ENCODE measurements at regions not wholly inside any gene's neighbourhood (a gene's known extent, or its start where the extent isn't known, plus 50 kb on each side); places are given as distances from the start of the nearest gene placed in this dataset.

GRCh38 chr4:186775902-186776301, 52.2 kb upstream of the FAT1 start:
- no peak overlapping the region for H3K27ac ChIP-seq (ENCODE audit: low read depth in 1 of 2, low read length in 1 of 2)
- H3K4me1 ChIP-seq (ENCODE audit: control insufficient read depth in 2 of 2, insufficient read depth in 2 of 2, low read length in 2 of 2), result no peaks in the 10 kb centered on the region
- 83% methylated on average over 2 of the region's 2 CpGs for WGBS
- DNase-seq (ENCODE audit: low read depth in 6 of 9, low spot score in 9 of 9), result no peak
- no peak overlapping the region for H3K4me3 ChIP-seq (ENCODE audit: low read length in 2 of 2)
- no peaks in the 10 kb centered on the region for H3K9me3 ChIP-seq (ENCODE audit: control insufficient read depth in 2 of 2, insufficient read depth in 1 of 2, low read length in 1 of 2)
- no peaks in the 10 kb centered on the region for H3K36me3 ChIP-seq (ENCODE audit: control insufficient read depth in 2 of 2, insufficient read depth in 2 of 2, low read length in 1 of 2)
- no peaks in the 10 kb centered on the region for H3K27me3 ChIP-seq (ENCODE audit: control insufficient read depth in 2 of 2, insufficient read depth in 1 of 2, low read length in 1 of 2)

GRCh38 chr4:186778134-186778533, 54.5 kb upstream of the FAT1 start:
- DNase-seq (ENCODE audit: low read depth in 6 of 9, low spot score in 9 of 9), result no peak
- 92% methylated on average over 7 of the region's 7 CpGs for WGBS
- no peaks in the 10 kb centered on the region for H3K27me3 ChIP-seq (ENCODE audit: control insufficient read depth in 2 of 2, insufficient read depth in 1 of 2, low read length in 1 of 2)
- H3K9me3 ChIP-seq (ENCODE audit: control insufficient read depth in 2 of 2, insufficient read depth in 1 of 2, low read length in 1 of 2), result no peaks in the 10 kb centered on the region
- H3K4me1 ChIP-seq (ENCODE audit: control insufficient read depth in 2 of 2, insufficient read depth in 2 of 2, low read length in 2 of 2), result no peaks in the 10 kb centered on the region
- no peak overlapping the region for H3K27ac ChIP-seq (ENCODE audit: low read depth in 1 of 2, low read length in 1 of 2)
- H3K36me3 ChIP-seq (ENCODE audit: control insufficient read depth in 2 of 2, insufficient read depth in 2 of 2, low read length in 1 of 2), result no peaks in the 10 kb centered on the region
- H3K4me3 ChIP-seq (ENCODE audit: low read length in 2 of 2), result no peak overlapping the region

GRCh38 chr4:186780291-186781031, 56.8 kb upstream of the FAT1 start:
- DNase-seq (ENCODE audit: low read depth in 6 of 9, low spot score in 9 of 9), result no peak
- Histone ChIP-seq H3K4me3 (ENCODE audit: low read length in 2 of 2) (no peak overlapping the region), H3K27me3 (ENCODE audit: control insufficient read depth in 2 of 2, insufficient read depth in 1 of 2, low read length in 1 of 2) (no peaks in the 10 kb centered on the region), H3K4me1 (ENCODE audit: control insufficient read depth in 2 of 2, insufficient read depth in 2 of 2, low read length in 2 of 2) (no peaks in the 10 kb centered on the region), H3K36me3 (ENCODE audit: control insufficient read depth in 2 of 2, insufficient read depth in 2 of 2, low read length in 1 of 2) (no peaks in the 10 kb centered on the region), H3K27ac (ENCODE audit: low read depth in 1 of 2, low read length in 1 of 2) (no peak overlapping the region), H3K9me3 (ENCODE audit: control insufficient read depth in 2 of 2, insufficient read depth in 1 of 2, low read length in 1 of 2) (no peaks in the 10 kb centered on the region)
- WGBS, result 60% methylated on average over 4 of the region's 4 CpGs

- 89% methylated on average over 6 of the region's 6 CpGs for WGBS
- Histone ChIP-seq H3K27me3 (ENCODE audit: control insufficient read depth in 2 of 2, insufficient read depth in 1 of 2, low read length in 1 of 2) (no peaks in the 10 kb centered on the region), H3K4me3 (ENCODE audit: low read length in 2 of 2) (no peak overlapping the region), H3K9me3 (ENCODE audit: control insufficient read depth in 2 of 2, insufficient read depth in 1 of 2, low read length in 1 of 2) (no peaks in the 10 kb centered on the region), H3K4me1 (ENCODE audit: control insufficient read depth in 2 of 2, insufficient read depth in 2 of 2, low read length in 2 of 2) (no peaks in the 10 kb centered on the region), H3K27ac (ENCODE audit: low read depth in 1 of 2, low read length in 1 of 2) (no peak overlapping the region), H3K36me3 (ENCODE audit: control insufficient read depth in 2 of 2, insufficient read depth in 2 of 2, low read length in 1 of 2) (no peaks in the 10 kb centered on the region)
- no peak for DNase-seq (ENCODE audit: low read depth in 6 of 9, low spot score in 9 of 9)
These were observed 57.6 kb upstream of the FAT1 start for GRCh38 chr4:186781032-186781917.

DNA sequence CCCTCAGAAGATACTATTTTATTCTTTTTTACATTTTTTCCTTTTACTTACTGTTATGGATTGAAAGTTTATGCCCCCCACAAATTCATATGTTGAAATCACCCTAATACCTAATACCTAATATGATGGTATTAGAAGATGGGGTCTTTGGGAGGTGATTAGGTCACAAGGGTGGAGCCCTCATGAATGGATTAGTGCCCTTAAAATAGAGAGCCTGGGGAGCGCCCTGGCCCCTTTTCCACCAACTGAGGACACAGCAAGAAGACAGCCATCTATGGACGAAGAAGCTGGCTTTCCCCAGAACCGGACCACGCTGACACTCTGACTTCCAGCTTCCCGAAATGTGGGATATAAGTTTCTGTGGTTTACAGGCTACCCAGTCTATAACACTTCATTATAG, 58.6 kb upstream of the FAT1 start:
- no peak overlapping the region for H3K4me3 ChIP-seq (ENCODE audit: low read length in 2 of 2)
- H3K4me1 ChIP-seq (ENCODE audit: control insufficient read depth in 2 of 2, insufficient read depth in 2 of 2, low read length in 2 of 2), result no peaks in the 10 kb centered on the region
- WGBS, result 79% methylated on average over 5 of the region's 5 CpGs
- no peak overlapping the region for H3K27ac ChIP-seq (ENCODE audit: low read depth in 1 of 2, low read length in 1 of 2)
- no peaks in the 10 kb centered on the region for H3K27me3 ChIP-seq (ENCODE audit: control insufficient read depth in 2 of 2, insufficient read depth in 1 of 2, low read length in 1 of 2)
- no peak for DNase-seq (ENCODE audit: low read depth in 6 of 9, low spot score in 9 of 9)
- no peaks in the 10 kb centered on the region for H3K9me3 ChIP-seq (ENCODE audit: control insufficient read depth in 2 of 2, insufficient read depth in 1 of 2, low read length in 1 of 2)
- no peaks in the 10 kb centered on the region for H3K36me3 ChIP-seq (ENCODE audit: control insufficient read depth in 2 of 2, insufficient read depth in 2 of 2, low read length in 1 of 2)

GRCh38 chr4:186787536-186787935, 63.9 kb upstream of the FAT1 start:
- no peaks in the 10 kb centered on the region for H3K4me1 ChIP-seq (ENCODE audit: control insufficient read depth in 2 of 2, insufficient read depth in 2 of 2, low read length in 2 of 2)
- no peak overlapping the region for H3K4me3 ChIP-seq (ENCODE audit: low read length in 2 of 2)
- H3K9me3 ChIP-seq (ENCODE audit: control insufficient read depth in 2 of 2, insufficient read depth in 1 of 2, low read length in 1 of 2), result peaks cover 0 to 6% of the 10 kb centered on the region in 2 donors
- WGBS, result 77% methylated on average over 5 of the region's 5 CpGs
- H3K36me3 ChIP-seq (ENCODE audit: control insufficient read depth in 2 of 2, insufficient read depth in 2 of 2, low read length in 1 of 2), result no peaks in the 10 kb centered on the region
- H3K27ac ChIP-seq (ENCODE audit: low read depth in 1 of 2, low read length in 1 of 2), result no peak overlapping the region
- H3K27me3 ChIP-seq (ENCODE audit: control insufficient read depth in 2 of 2, insufficient read depth in 1 of 2, low read length in 1 of 2), result no peaks in the 10 kb centered on the region
- no peak for DNase-seq (ENCODE audit: low read depth in 6 of 9, low spot score in 9 of 9)

DNA sequence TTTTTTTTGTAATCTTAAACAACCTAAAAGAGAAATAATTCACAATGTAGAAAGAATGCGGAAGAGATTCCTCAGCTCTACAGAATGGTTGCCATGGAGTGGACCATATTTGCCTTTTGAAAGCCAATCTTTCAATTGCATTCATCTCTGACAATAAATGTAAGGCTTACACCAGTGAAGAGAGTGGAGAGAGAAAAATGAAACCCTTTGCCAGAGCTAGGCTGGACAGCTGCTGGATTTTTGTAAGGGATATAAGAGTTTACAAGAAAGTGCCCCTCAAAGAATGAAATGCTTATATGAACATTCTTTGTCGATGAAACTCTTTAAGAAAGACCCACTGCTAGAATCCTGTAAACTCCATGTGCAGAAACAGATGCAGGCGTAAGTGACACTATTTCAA, 66.0 kb upstream of the FAT1 start:
- H3K27me3 ChIP-seq (ENCODE audit: control insufficient read depth in 2 of 2, insufficient read depth in 1 of 2, low read length in 1 of 2), result no peaks in the 10 kb centered on the region
- peaks cover 0 to 6% of the 10 kb centered on the region in 2 donors for H3K9me3 ChIP-seq (ENCODE audit: control insufficient read depth in 2 of 2, insufficient read depth in 1 of 2, low read length in 1 of 2)
- H3K27ac ChIP-seq (ENCODE audit: low read depth in 1 of 2, low read length in 1 of 2), result no peak overlapping the region
- H3K4me3 ChIP-seq (ENCODE audit: low read length in 2 of 2), result no peak overlapping the region
- no peak for DNase-seq (ENCODE audit: low read depth in 6 of 9, low spot score in 9 of 9)
- 95% methylated on average over 3 of the region's 3 CpGs for WGBS
- H3K4me1 ChIP-seq (ENCODE audit: control insufficient read depth in 2 of 2, insufficient read depth in 2 of 2, low read length in 2 of 2), result no peaks in the 10 kb centered on the region
- no peaks in the 10 kb centered on the region for H3K36me3 ChIP-seq (ENCODE audit: control insufficient read depth in 2 of 2, insufficient read depth in 2 of 2, low read length in 1 of 2)

- no peaks in the 10 kb centered on the region for H3K36me3 ChIP-seq (ENCODE audit: control insufficient read depth in 2 of 2, insufficient read depth in 2 of 2, low read length in 1 of 2)
- H3K27ac ChIP-seq (ENCODE audit: low read depth in 1 of 2, low read length in 1 of 2), result no peak overlapping the region
These were observed 67.0 kb upstream of the FAT1 start for GRCh38 chr4:186790630-186791029.

GRCh38 chr4:186792728-186793366, 69.2 kb upstream of the FAT1 start:
- H3K27ac ChIP-seq (ENCODE audit: low read depth in 1 of 2, low read length in 1 of 2), result no peak overlapping the region
- peaks cover 0 to under 1% of the 10 kb centered on the region in 2 donors for H3K9me3 ChIP-seq (ENCODE audit: control insufficient read depth in 2 of 2, insufficient read depth in 1 of 2, low read length in 1 of 2)
- DNase-seq (ENCODE audit: low read depth in 6 of 9, low spot score in 9 of 9), result no peak
- no peaks in the 10 kb centered on the region for H3K4me1 ChIP-seq (ENCODE audit: control insufficient read depth in 2 of 2, insufficient read depth in 2 of 2, low read length in 2 of 2)
- no peaks in the 10 kb centered on the region for H3K36me3 ChIP-seq (ENCODE audit: control insufficient read depth in 2 of 2, insufficient read depth in 2 of 2, low read length in 1 of 2)
- H3K27me3 ChIP-seq (ENCODE audit: control insufficient read depth in 2 of 2, insufficient read depth in 1 of 2, low read length in 1 of 2), result no peaks in the 10 kb centered on the region
- H3K4me3 ChIP-seq (ENCODE audit: low read length in 2 of 2), result no peak overlapping the region
- 78% methylated on average over 2 of the region's 2 CpGs for WGBS

More at GRCh38 chr4:186790630-186791029, 67.0 kb upstream of the FAT1 start:
- H3K9me3 ChIP-seq (ENCODE audit: control insufficient read depth in 2 of 2, insufficient read depth in 1 of 2, low read length in 1 of 2), result peaks cover 0 to 6% of the 10 kb centered on the region in 2 donors
- DNase-seq (ENCODE audit: low read depth in 6 of 9, low spot score in 9 of 9), result no peak
- H3K4me3 ChIP-seq (ENCODE audit: low read length in 2 of 2), result no peak overlapping the region
- H3K27me3 ChIP-seq (ENCODE audit: control insufficient read depth in 2 of 2, insufficient read depth in 1 of 2, low read length in 1 of 2), result no peaks in the 10 kb centered on the region
- H3K4me1 ChIP-seq (ENCODE audit: control insufficient read depth in 2 of 2, insufficient read depth in 2 of 2, low read length in 2 of 2), result no peaks in the 10 kb centered on the region

Data from thymus (tissue), 11 donors.